Stimulated activated naive CD4-positive, alpha-beta T cell treated with Interleukin-2 at 50 U/mL for 16 hours (primary cell): ENCODE measurements at regions not wholly inside any gene's neighbourhood (a gene's known extent, or its start where the extent isn't known, plus 50 kb on each side); places are given as distances from the start of the nearest gene placed in this dataset.
"Not testable (repeated sequence)": the region's sequence is repeated elsewhere in the genome, so short reads cannot be mapped to it uniquely, and the experiment has no call there.

ENCODE experiments used
- DNase-seq: peaks from one replicate; lab custom pipeline; 2025; lab: John Stamatoyannopoulos, UW

DNA sequence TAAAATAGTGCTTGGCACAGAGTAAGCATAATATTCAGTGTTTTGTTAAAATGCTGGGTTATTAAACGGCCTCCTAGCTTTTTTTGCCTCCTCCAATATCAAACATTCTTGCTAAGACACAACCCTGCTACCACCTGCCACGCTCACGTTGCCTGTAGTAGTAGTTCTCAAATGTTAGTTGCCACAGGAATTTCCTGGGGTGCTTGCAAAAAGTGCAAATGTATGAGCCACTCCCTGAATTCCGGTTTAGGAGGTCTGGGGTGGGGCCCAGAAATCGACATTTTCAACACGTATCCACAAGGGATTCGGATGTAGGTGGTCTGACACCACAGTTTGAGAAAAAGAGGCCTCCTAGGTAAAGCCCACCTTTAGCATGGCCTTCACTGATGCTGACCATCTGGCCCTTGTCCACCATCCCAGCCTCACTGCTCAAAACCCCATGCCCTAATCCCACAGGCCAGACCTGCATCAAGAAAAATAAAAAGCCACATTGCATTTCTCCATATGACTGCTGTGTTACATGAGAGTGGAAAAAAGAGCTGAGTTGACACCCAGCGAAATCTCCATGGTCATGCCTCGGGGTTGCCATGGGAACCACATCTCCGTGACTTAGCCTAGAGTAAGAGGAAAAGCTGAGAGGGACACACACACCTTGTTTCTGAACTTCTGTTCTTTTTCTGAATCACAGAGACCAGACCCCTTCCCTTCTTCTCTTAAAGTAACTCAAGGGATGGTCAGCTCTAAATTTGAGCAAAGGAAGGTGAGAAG lies 116.4 kb upstream of the HES1 start:
- no peak for DNase-seq

DNA sequence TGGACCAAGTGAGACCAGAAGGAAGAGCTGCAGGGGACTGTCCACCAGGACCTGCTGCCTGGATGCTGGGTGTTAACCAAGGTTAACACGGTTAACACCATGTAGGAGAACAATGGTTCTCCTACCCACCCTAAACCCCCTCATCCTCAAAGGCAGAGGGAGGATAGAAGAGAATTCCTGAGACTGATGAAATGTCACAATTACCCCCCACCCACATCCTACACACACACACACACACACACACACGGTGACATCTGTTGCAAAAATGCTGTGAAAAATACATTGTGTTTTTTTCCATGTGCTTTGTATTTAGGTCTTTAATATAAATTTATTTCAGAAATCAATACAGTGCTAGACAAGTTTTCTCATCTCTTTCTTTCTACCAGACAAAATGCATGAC lies 113.9 kb upstream of the HES1 start:
- no peak for DNase-seq

DNA sequence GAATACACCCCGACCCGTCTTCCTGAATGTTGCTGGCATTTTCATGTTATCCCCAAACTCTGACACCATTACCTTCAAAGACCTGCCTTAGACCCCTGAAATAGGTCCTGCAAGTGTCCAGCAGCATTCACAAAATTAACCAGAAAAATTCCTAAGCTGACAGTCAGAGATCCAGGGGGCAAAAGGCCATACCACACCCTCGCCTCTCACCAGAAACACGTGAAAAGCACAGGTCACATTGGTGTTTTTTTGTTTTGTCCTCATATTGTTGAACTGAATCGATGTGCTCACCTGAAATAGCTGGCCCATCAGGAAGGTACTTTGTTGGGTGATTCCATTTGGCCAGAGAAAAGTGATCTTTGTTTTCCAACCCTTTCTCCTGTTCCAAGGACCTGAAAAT lies 113.1 kb upstream of the HES1 start:
- no peak for DNase-seq

DNA sequence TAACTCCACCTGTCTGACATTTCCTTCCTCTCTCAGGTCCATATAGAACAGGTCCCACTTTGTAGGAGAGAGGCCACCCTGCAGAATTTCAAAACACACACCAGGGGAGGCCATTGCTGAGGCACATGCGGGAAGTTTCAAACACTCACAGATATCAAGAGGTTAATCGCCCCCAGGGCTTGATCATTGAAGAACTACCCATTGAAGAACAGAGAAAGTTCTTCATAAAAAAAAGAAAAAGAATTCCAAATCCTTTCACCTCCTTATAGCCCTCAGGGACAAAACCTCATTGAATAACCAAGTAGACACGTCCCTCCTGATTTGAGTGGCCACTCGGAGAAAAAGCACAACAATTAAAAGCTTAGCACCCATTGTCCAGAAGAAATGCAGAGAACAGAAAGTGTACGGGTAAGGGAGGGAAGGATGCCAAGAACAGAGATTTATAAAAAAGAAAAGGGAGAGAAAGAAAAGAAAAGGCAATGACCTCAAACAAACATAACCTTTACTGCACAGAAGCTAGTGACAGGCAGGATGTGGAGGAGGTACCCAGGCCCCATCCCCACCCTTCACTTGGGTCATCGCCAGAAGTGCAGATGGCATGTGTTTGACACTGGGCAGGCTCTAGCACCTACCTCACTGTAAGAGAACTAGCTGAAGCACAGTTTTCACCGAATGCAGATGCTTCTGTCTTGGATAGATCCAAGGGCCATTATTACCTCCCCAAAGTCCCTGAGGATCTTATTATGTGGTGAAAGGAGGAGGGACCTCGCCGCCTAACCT lies 112.3 kb upstream of the HES1 start:
- DNase-seq: no peak

DNA sequence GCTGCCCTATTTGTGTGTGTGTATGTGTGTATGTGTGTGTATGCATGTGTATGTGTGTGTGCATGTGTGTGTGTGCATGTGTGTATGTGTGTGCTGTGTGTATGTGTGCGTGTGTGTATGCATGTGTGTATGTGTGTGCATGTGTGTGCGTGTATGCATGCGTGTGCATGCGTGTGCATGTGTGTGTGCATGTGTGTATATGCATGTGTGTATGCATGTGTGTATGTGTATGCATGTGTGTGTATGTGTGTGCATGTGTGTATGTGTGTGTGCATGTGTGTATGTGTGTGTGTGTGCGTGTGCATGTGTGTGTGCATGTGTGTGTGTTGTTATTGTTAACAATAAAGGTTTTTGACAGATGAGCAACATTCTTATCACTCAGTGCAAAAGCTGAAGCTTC lies 110.8 kb upstream of the HES1 start:
- DNase-seq: no peak

DNA sequence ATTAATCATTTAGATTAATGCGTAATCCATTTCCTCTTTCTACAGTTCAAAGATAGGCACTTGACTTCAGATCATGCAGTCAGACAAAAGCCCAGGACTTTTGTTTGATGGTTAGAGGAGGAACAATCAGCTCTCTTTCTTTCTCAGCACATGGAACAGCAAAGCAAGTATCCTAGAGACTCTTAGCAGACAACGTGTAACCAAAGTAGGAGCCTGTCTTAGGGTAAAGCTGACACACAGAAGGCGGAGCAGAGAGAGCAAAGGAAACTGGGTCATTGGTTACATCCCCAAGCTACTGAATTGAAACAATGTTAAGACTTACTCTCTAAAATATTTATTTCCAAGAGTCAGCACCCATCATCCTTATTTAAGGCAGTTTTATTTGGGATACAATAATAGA lies 110.0 kb upstream of the HES1 start:
- no peak for DNase-seq

DNA sequence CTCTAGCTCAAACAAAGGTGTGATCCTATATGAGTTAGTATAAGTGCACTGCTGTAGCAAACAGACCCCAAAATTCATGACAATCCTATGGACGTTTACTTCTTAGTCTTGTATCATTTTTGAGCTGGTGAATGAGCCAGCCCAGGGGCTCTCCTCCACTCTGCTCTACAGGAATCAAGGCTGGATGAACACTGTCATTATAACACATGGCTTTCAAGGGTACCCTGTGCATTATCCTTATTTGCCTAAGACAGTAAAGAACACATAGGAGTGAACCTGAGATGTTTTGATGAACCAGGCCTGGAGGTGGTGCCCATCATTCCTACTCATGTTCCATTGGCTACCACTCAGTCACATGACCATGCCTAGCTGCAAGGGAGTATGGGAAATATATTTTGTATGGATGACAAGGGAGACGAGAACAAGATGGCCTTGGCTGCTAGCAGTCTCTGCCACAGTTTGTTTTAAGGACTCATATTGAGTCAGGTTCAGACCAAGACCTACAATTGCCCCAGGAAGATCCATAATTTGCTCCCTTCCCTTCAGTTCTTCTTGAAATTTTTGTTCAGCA lies 107.4 kb upstream of the HES1 start:
- DNase-seq: no peak

DNA sequence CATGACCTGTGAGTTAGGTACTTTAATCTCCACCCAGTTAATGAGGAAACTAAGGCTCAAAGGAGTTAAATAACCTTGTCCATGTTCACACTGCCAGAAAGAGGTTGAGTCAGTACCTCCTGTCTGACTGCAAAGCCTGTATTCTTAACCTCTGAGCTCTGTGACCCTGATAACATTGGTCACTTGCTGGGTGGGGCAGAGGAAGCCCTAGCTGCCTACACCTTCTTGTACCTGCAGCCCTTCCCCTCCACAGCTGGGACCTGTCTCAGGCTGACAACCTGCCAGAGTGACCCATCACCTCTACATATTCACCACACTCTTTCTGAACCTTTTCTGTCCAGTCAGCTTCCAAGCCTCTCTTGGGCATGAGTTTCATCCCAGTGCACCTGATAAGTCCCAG lies 106.1 kb upstream of the HES1 start:
- DNase-seq: no peak

DNA sequence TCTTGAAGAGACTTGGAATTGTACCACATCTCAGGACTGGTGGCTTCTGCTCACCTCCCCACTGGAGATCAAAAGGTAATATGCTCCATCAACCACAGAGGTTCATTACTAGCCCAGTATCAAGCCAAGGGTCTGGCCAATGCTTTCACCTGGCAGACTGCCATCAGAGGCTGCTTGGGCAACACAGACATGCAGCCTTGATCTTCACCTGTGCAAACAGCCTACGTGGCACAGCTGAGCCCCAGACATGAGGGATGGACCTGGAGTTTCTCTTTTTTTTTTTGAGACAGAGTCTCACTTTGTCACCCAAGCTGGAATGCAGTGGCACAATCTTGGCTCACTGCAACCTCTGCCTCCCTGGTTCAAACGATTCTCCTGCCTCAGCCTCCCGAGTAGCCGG lies 105.6 kb upstream of the HES1 start:
- DNase-seq: no peak

DNA sequence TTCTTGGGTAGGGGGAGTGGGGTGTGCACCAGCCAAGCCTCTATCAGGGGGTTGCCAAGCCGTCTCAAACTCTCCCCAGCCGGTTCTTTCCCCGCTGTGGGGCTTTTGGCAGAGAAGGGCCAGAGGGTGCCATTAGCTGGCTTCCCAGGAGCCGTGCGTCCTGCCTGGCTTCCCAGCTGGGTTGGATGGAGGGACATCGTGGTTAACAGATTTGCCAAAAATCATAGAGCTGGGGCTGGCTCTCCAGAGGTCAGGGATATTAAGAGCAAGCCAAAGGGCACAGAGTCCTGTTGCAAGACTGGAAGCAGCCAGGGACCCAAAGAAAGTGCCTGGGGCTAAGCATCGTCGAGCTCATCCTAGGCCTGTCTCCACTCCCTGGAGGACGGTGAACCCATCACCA lies 104.6 kb upstream of the HES1 start:
- no peak for DNase-seq

DNA sequence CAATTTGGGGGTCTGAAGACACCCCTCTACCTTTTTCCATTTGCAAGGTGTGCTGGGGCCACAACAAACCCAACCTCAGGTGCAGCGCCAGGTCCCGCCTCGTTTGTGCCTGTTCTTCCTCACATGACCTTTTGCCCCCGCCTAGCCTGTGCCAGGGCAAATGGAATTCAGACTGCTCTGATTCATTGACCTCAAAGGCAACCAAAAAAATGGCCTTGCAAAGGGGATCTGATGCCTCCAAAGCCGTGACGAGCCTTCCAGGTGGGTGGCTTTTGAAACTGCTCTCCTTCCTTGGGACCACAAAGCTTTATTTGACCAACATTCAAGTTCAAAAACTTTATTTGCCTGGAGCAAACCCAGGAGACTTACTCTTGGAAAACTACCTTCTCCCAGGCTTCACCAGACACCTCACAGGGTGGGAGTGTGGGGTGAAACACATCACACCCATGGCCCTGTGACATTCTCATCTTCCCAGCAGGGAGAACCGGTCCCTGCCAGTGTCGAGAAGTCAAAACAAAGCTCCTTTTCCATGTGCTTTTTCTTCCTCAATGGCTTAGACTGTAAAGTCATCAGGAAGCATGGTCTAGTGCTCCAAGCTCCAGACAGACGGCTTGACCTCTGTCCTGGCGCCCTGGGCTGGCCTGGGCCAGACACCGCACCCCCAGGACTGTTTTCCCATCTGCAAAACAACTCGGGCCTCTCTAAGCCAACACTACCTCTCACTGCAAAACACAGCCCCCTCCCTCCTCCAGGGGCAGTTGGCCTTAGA lies 103.9 kb upstream of the HES1 start:
- DNase-seq: no peak

DNA sequence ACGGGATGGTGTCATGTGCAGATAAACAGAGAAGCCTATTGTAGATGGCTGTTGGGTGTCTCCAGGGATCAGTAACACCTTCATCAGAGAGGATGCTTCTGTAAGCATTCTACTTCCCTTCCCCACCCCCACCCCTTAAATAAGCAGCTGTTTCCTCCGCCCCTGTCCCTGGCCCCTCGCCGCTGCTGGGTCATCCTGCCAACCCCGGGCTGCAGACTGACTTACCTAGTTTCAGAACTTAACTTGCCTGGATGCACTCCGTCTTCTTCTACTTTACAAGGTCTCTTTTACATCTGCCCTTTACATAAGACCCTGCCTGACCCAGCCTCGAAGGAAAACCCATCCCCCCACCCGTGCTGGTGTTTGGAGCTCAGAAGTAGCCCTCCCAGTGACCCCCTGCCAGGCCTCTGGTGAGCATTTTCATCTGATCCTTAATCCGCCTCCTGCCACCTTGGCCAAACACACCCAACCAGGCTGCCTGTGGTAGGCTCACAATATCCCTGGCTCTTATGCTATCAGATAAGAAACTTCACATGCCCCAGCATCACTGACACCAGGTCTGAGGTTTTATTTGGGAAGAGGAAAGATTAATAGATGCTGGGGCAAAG lies 103.0 kb upstream of the HES1 start:
- DNase-seq: no peak

DNA sequence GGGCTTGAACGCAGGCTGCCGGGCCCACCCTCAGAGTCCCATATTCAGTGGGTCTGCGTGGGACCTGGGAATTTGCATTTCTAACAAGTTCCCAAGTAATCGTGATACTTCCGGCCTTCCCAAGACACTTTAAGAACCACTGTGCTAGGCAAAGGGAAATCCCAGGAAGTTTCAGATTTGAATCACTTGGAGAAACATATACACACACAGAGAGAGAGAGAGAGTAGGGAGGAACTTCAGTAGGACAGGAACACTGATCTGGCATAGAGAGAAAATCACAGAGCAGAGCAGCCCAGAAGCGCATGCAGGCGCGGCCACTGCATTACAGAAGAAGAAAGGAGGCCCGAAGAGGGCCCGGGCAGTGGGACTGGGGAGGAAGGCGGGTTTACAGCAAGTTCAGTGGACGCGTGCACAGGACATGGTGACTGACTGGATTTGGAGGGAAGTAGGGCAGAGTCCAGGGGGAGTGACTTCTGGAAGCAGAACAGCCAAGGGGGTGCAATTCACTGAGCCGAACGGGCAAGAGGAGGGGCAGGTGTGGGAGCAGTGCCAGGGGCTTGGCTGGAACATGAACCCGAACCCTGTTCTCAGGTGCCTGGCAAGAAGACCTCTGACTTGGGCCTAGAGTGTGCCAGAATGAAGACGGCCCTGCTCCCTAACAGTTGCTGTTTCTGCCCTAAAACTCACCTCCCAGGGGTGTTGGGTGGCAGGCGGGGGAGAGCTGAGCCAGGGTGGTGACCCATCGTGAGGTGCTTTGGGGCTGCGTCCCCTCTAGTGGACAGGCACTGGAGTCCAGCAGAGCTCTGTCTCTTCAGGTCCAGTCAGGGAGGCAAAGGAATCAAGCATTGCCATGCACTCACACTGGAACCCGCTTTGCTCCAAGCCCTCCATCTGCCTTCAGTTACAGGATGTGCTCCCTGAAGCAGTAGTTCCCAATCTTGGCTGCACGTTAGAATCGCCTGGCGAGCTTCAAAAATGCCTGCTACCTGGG lies 101.3 kb upstream of the HES1 start:
- no peak for DNase-seq

DNA sequence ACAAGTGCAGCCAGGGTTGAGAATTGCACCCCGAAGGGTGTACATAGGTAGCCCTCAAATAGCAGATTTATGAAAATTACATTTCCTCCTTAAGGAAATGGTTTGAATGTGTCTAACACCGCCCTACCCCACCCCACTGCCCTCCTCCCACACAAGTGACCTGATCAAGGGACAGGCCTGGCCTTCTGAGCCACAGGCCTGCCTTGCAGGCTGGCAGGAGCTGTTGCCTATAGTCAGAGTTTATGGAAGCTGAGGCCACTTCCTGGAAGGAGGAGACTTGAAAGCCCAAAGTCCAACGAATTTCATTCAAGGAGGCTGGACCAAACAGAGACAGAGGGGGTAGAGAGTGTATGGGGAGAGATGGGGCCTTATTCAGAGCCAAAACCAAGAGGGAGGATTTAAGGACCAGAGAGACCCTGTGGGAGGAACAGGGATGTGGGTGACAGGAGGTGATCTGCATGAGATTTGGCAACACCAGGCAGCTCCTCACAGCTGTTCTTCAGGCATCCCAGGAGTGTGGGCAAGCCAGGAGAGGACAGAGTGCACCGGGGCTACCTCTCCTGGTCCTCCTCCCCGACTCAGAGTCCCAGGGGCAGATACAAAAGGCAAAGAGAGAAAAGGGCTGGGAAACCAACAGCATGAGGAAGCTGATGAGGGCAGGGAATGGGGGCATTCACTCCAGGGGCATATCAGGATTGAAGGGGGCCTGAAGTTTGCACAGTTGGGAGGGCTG lies 100.4 kb upstream of the HES1 start:
- DNase-seq: no peak

DNA sequence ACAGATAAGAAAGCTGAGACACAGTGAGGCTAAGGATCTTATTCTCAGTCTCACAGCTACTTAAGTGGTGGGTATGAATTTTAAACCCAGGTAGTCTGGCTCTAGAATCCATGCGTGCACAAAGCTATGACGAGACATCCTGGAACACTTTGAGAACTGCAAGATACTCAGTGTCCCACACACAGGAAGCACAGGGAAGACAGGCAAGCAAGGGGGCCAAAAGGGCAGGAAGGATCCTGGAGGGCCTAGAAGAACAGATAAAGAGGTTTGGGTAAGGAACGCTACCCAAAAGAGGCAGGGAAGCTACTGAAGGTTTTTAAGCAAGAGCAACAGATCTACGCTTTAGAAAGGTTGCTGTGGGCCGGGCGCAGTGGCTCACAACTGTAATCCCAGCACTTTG lies 99.1 kb upstream of the HES1 start:
- no peak for DNase-seq

DNA sequence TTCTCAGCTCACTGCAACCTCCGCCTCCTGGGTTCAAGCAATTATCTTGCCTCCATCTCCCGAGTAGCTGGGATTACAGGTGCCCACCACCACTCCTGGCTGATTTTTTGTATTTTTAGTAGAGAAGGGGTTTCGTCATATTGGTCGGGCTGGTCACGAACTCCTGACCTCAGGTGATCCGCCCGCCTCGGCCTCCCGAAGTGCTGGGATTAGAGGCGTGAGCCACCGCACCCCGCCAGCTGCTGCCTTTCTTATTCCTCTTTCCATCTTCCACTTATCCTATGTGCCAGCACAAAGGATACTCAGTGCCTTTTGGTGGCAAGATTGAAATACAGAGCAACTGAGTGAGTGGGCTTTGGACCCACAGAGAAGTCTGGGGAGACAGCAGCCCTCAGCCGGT lies 97.6 kb upstream of the HES1 start:
- not testable (repeated sequence) for DNase-seq

DNA sequence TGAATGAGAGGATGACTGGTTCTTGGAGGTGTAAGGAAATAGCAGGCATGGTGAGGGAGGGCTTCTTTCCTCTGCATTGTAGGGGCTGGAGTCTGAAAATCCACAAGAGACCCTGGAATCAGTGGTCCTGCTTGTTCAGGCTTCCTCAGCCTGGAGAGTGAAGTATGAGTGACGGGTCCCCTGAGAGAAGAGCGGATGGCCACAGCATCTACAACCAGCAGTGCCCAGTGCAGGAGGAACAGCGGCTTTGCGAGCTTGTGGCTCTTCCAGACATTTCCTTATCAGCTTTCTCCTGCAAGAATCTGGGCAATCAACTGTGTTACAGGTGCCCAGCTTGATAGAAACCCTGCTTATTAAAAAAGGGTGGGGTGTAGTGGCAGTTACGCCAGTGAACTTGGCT lies 97.0 kb upstream of the HES1 start:
- DNase-seq: no peak

DNA sequence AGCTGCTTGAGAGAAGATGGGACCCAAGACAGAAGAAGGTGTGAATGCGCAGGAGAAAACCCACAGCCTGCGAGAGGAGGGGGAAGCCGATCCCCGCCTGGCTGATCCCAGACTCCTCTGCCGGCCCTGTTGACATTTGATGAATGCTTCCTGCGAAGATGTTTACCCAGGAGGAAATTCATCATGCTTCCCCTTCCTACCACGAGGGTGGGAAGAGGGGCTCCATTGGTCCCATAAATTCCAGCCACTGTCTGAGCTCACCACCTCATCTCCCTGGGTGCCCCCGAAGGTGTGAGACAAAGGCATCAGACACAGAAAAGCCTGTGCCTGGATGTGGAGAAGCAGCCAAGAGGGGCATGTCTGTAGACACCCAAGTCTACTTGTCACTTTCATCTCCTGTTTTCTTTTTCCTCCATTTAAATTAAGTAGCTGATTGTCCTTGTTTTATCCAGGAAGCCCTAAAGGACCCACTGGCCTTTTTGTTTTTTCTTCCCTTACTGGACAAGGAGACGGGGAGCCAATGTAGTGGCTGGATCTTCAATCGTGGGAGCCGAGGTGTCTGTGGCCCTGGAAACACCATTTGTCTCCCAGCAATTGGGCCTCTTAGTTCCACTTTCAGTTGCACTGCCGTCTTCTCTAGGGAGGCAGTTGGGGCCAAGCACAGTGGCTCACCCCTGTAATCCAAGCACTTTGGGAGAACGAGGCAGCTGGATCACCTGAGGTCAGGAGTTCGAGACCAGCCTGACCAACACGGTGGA lies 95.3 kb upstream of the HES1 start:
- DNase-seq: no peak

DNA sequence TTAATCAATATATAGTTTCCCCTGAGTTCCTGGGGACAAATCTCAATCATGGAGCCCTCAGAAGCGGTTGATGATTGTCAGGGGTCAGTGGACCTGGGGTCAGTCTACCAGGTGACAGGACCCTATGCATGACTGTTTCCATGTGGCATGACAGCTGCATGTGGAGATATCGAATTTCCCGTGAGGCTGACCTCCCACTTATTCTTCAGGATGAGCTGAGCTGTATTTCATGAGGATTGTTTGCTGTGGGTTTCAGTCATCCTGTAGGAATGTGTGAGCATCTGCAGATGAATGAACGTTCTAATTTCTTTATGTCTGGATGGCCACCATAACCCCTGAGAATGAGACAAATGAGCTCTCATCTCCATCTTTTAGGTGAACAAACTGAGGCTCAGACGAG lies 93.0 kb upstream of the HES1 start:
- DNase-seq: no peak

DNA sequence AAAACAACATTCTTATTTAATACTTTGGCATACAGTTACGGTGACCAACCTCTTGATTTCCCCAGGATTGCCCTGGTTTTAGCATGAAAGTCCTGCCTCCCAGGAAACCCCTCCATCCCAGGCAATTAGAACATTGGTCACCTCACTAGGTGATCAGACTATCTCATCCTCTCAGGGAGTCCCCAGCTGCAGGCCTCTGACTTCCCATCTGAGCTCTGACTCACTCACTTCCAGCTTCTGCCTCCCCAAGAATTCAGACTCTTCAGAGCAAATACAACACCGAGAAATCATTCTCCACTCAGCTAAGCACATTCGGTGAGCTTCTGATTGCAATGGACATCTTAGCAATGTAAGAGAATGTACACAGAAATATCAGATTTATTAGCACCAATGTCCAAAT lies 92.4 kb upstream of the HES1 start:
- DNase-seq: no peak
